Sigmoid colon (tissue), 6 donors: ENCODE measurements at regions not wholly inside any gene's neighbourhood (a gene's known extent, or its start where the extent isn't known, plus 50 kb on each side); places are given as distances from the start of the nearest gene placed in this dataset.
A peak's percentile ranks its signal among the peaks of the same experiment; 100 is the strongest.
"Not testable (repeated sequence)": the region's sequence is repeated elsewhere in the genome, so short reads cannot be mapped to it uniquely, and the experiment has no call there.

Experiments used
- DNase-seq: peaks from one replicate; pipeline ENCODE4 v3.0.0-alpha.2; 2019
- H3K27ac ChIP-seq, 4 donors: fragments of 200-600 bp; sonication (generic); one replicate each; pipeline ENCODE4 v1.5.1; 2016 to 2019; ENCODE audit warnings: mild to moderate bottlenecking in 1 of 4
- H3K27me3 ChIP-seq, 3 donors: fragments of 200-600 bp; sonication (generic); one replicate each; pipeline ENCODE4 v1.5.1; 2019; ENCODE audit warnings: mild to moderate bottlenecking in 1 of 3
- H3K36me3 ChIP-seq, 4 donors: fragments of 200-600 bp; sonication (generic); one replicate each; pipeline ENCODE4 v1.5.1; 2016 to 2019
- H3K4me1 ChIP-seq, 4 donors: fragments of 200-600 bp; sonication (generic); one replicate each; pipeline ENCODE4 v1.5.1; 2017 to 2019
- H3K4me3 ChIP-seq, 4 donors: fragments of 200-600 bp; sonication (generic); one replicate each; pipeline ENCODE4 v1.5.1; 2017 to 2019; ENCODE audit warnings: mild to moderate bottlenecking in 2 of 4, moderate library complexity in 1 of 4
- H3K9me3 ChIP-seq, 4 donors: fragments of 200-600 bp in 3 of 4; sonication (generic) in 3 of 4; one replicate each; pipeline versions ENCODE4 v1.5.1 to v1.6.1; 2013 to 2019
- CTCF ChIP-seq, 4 experiments: fragments of 450-650 bp in 3 of 4; fragments of 200-600 bp in 1 of 4; IDR thresholded peaks; one replicate each; pipeline ENCODE4 v1.5.1; 2016 to 2019; ENCODE audit warnings: antibody characterized with exemption in 4 of 4, mild to moderate bottlenecking in 3 of 4, moderate library complexity in 2 of 4
- EP300 ChIP-seq, 4 donors: sonication (generic); formaldehyde crosslinking; IDR thresholded peaks; one replicate each; pipeline ENCODE4 v1.6.1; 2017; ENCODE audit warnings: antibody characterized with exemption in 4 of 4
- POLR2A ChIP-seq, 2 donors: fragments of 450-650 bp; IDR thresholded peaks; one replicate each; pipeline ENCODE4 v1.6.1; 2016; ENCODE audit warnings: antibody characterized with exemption in 2 of 2, mild to moderate bottlenecking in 2 of 2, moderate library complexity in 2 of 2
- POLR2AphosphoS5 ChIP-seq, 4 donors: sonication (generic); formaldehyde crosslinking; IDR thresholded peaks; one replicate each; pipeline ENCODE4 v1.6.1; 2017; ENCODE audit warnings: antibody characterized with exemption in 4 of 4
- WGBS, 2 donors: extraction: QIAGEN DNeasy Blood & Tissue Kit; methylation state at CpG; one replicate each; pipeline ENCODE4 v1.1.7; 2013; 5-methylcytosine and 5-hydroxymethylcytosine counted together
- intact Hi-C: fragments of 100-400 bp; cut with DNase I; formaldehyde crosslinking; loops from one replicate; pipeline ENCODE4 v1.15.1; 2023
- donor health status: healthy with polysubstance abuse.
- donor health status: healthy.

- H3K27me3 ChIP-seq, result no peaks in the 10 kb centered on the region
- DNase-seq, result no peak
- intact Hi-C loops, result no loop called here
- no peaks in the 10 kb centered on the region for H3K36me3 ChIP-seq
- H3K4me3 ChIP-seq, result no peak overlapping the region
- WGBS, 2 donors, result 88 to 95% methylated on average over 4 of the region's 4 CpGs
- H3K4me1 ChIP-seq, result peaks cover 0 to 77% (median 47%) of the 10 kb centered on the region in 4 donors
- H3K9me3 ChIP-seq, result no peaks in the 10 kb centered on the region
- no peak for TF ChIP-seq CTCF (IDR thresholded peaks at IDR 0.05)
- no peak for TF ChIP-seq POLR2A (IDR thresholded peaks at IDR 0.05)
- no peak for TF ChIP-seq POLR2AphosphoS5 (IDR thresholded peaks at IDR 0.05)
- no peak for TF ChIP-seq EP300 (IDR thresholded peaks at IDR 0.05)
- H3K27ac ChIP-seq, result peak overlapping the region in 3 of 4 donors; percentile 60 to 75 (median 66)
Measured at GRCh38 chr6:21752054-21752811, 158.7 kb downstream of the SOX4 start.

DNA sequence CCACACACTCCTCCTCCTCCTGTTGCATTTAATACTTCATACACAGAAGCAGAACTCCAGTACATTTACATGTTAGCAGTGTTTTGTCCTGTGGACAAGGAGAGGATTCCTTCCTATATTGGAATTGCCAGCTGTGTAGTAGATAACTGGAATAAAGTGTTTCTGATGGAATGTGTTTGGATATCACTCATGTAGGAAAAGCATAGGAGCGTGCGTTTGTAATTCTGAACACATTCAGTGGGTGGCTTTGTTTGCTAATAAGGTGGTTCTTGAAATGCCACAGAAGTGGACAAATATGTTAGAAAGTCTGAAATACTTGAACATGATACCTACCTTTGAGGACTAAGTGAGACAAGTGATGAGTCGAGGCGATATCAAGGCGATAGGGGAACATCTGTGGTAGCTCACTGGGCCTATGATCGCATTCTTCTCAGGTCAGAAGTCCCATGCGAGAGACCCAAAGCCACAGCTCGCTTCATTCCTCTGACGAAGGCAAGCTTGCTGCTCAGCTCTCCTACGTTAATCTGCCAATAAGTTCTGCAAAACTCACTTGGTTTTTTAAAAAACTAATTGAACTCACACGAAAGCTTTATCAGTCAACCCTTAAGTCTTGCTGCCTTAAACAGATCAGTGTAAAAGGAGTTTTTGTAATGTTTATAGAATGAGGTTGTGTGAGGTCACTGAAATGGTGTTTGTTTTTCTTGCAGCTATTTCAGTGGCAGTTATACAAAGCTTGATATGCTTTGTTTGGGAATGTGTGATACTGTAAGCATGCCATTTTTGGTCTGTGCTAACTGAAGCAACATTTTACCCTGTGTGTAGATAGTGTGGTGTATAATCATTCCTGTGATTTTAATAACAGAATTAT is 159.9 kb downstream of the SOX4 start:
- no peak overlapping the region for H3K4me3 ChIP-seq
- DNase-seq, result no peak
- H3K4me1 ChIP-seq, result peaks cover 0 to 72% (median 43%) of the 10 kb centered on the region in 4 donors
- TF ChIP-seq POLR2A (IDR thresholded peaks at IDR 0.05) (no peak), POLR2AphosphoS5 (IDR thresholded peaks at IDR 0.05) (peak in 2 of 4 donors; percentile 18 to 24), EP300 (IDR thresholded peaks at IDR 0.05) (peak in 1 of 4 donors; percentile 7)
- intact Hi-C loops, result no loop called here
- no peaks in the 10 kb centered on the region for H3K36me3 ChIP-seq
- H3K9me3 ChIP-seq, result no peaks in the 10 kb centered on the region
- 41 to 65% methylated on average over 11 of the region's 11 CpGs for WGBS, 2 donors
- H3K27ac ChIP-seq, result peak overlapping the region; percentile 11 to 75 (median 63)
- no peaks in the 10 kb centered on the region for H3K27me3 ChIP-seq

DNA sequence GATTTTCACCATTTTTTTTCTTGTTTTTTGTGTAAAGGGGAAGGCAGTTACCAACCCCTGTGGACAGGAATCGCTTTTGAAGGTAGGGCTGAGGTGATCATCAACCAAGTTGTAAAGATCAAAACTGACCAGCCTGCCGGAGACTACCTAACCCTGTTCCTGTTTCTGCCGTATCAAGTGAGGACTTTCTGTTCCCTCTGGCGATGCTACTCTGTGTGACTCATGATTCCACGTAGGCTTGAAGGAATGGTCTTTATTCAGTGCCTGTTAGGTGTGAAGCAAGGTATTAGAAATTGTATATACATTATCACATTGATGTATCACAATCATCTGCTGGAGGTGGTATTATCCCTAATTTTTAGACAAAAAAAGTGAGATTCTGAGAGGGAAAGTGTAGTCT is 161.3 kb downstream of the SOX4 start:
- no peak overlapping the region for H3K4me3 ChIP-seq
- no peak for TF ChIP-seq POLR2A (IDR thresholded peaks at IDR 0.05)
- TF ChIP-seq CTCF (IDR thresholded peaks at IDR 0.05), result no peak
- peak; percentile 48 to 66 (median 64) for TF ChIP-seq POLR2AphosphoS5 (IDR thresholded peaks at IDR 0.05)
- peak in 3 of 4 donors; percentile 17 to 83 (median 21) for TF ChIP-seq EP300 (IDR thresholded peaks at IDR 0.05)
- peaks cover 0 to 58% (median 31%) of the 10 kb centered on the region in 4 donors for H3K4me1 ChIP-seq
- DNase-seq, result no peak
- no peaks in the 10 kb centered on the region for H3K27me3 ChIP-seq
- peak overlapping the region in 3 of 4 donors; percentile 60 to 75 (median 66) for H3K27ac ChIP-seq
- WGBS, 2 donors, result 24 to 74% methylated on average over 5 of the region's 5 CpGs
- intact Hi-C loops, result loop anchor here (5.0 kb wide), 1 partner anchor 158 kb away; no protein-coding TSS in a partner anchor
- no peaks in the 10 kb centered on the region for H3K36me3 ChIP-seq
- H3K9me3 ChIP-seq, result no peaks in the 10 kb centered on the region

DNA sequence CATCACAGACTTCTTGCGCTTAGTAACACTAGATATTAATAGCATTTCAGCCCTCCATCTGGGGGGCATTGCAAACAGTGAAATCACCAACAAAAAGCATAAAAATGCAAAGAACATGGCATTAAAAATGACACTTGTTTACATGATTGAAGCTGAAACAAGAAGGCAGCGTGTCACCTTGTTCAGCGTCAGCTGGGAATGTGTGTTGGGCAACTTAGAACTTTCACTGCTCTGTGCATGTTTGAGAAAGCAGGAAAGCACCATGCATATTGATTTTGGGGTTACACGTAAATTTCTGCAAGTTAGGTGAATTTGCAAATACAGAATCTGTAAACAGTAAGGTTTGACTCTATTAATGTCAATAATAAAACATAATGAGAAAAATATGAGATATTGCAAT is 162.9 kb downstream of the SOX4 start:
- Histone ChIP-seq H3K9me3 (no peaks in the 10 kb centered on the region), H3K4me1 (peaks cover 0 to 44% (median 21%) of the 10 kb centered on the region in 4 donors), H3K36me3 (no peaks in the 10 kb centered on the region), H3K27me3 (no peaks in the 10 kb centered on the region), H3K27ac (no peak overlapping the region), H3K4me3 (no peak overlapping the region)
- TF ChIP-seq POLR2A (IDR thresholded peaks at IDR 0.05), result no peak
- TF ChIP-seq POLR2AphosphoS5 (IDR thresholded peaks at IDR 0.05), result no peak
- no peak for TF ChIP-seq CTCF (IDR thresholded peaks at IDR 0.05)
- no peak for TF ChIP-seq EP300 (IDR thresholded peaks at IDR 0.05)
- intact Hi-C loops, result loop anchor here (5.0 kb wide), 1 partner anchor 159 kb away; no protein-coding TSS in a partner anchor
- no peak for DNase-seq
- 92 to 96% methylated on average over 4 of the region's 4 CpGs for whole genome bisulfite sequencing, 2 donors

DNA sequence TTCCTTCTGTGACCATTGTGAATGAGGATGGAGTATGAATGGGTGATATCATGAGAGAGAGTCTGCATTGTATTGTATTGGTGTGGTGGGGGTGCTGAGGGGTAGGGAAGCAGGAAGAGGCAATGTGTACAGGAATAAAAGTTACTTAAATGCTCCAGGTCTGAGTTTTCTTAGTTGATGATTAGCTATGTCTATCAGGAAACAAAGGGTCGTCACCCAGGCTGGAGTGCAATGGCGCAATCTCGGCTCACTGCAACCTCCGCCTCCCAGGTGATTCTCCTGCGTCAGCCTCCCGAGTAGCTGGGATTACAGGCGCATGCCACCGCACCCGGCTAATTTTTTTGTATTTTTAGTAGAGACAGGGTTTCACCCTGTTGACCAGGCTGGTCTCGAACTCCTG is 163.8 kb downstream of the SOX4 start:
- not testable (repeated sequence) for H3K27ac ChIP-seq, H3K4me3 ChIP-seq, H3K27me3 ChIP-seq, DNase-seq, H3K36me3 ChIP-seq, H3K9me3 ChIP-seq
- intact Hi-C loops, result loop anchor here (5.0 kb wide), 1 partner anchor 160 kb away; no protein-coding TSS in a partner anchor
- peaks cover 0 to 35% (median 18%) of the 10 kb centered on the region in 4 donors for H3K4me1 ChIP-seq
- WGBS, 2 donors, result 83 to 90% methylated on average over 10 of the region's 10 CpGs
